Vagina (tissue), 2 donors: ENCODE measurements at regions not wholly inside any gene's neighbourhood (a gene's known extent, or its start where the extent isn't known, plus 50 kb on each side); places are given as distances from the start of the nearest gene placed in this dataset.

Source experiments
- POLR2A ChIP-seq, 2 donors: fragments of 450-650 bp; IDR thresholded peaks; one replicate each; pipeline ENCODE4 v1.6.1; 2017; ENCODE audit warnings: antibody characterized with exemption in 2 of 2, mild to moderate bottlenecking in 2 of 2, moderate library complexity in 2 of 2
- POLR2AphosphoS5 ChIP-seq, 2 donors: sonication (generic); formaldehyde crosslinking; IDR thresholded peaks; one replicate each; pipeline ENCODE4 v1.9.0; 2017; ENCODE audit warnings: antibody characterized with exemption in 2 of 2, mild to moderate bottlenecking in 2 of 2, low read depth in 1 of 2; ENCODE audit not compliant: insufficient read depth in 1 of 2
- TF ChIP-seq, protein P1 (sequence below), 3 experiments: fragments of 450-650 bp in 2 of 3; fragments of 200-600 bp in 1 of 3; sonication (generic) in 1 of 3; IDR thresholded peaks; one replicate each; pipeline ENCODE4 v1.5.1; 2017 to 2019; ENCODE audit warnings: antibody characterized with exemption in 3 of 3, mild to moderate bottlenecking in 2 of 3, moderate library complexity in 2 of 3

GRCh38 chr13:22049384-22049783 is 378.5 kb downstream of the FGF9 start:
- TF ChIP-seq POLR2A (IDR thresholded peaks at IDR 0.05): no peak
- TF ChIP-seq, protein P1, sequence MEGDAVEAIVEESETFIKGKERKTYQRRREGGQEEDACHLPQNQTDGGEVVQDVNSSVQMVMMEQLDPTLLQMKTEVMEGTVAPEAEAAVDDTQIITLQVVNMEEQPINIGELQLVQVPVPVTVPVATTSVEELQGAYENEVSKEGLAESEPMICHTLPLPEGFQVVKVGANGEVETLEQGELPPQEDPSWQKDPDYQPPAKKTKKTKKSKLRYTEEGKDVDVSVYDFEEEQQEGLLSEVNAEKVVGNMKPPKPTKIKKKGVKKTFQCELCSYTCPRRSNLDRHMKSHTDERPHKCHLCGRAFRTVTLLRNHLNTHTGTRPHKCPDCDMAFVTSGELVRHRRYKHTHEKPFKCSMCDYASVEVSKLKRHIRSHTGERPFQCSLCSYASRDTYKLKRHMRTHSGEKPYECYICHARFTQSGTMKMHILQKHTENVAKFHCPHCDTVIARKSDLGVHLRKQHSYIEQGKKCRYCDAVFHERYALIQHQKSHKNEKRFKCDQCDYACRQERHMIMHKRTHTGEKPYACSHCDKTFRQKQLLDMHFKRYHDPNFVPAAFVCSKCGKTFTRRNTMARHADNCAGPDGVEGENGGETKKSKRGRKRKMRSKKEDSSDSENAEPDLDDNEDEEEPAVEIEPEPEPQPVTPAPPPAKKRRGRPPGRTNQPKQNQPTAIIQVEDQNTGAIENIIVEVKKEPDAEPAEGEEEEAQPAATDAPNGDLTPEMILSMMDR (IDR thresholded peaks at IDR 0.05): no peak
- no peak for TF ChIP-seq POLR2AphosphoS5 (IDR thresholded peaks at IDR 0.05; ENCODE audit: insufficient read depth in 1 of 2, low read depth in 1 of 2)
